Mammary epithelial cell (primary cell): ENCODE measurements at regions not wholly inside any gene's neighbourhood (a gene's known extent, or its start where the extent isn't known, plus 50 kb on each side); places are given as distances from the start of the nearest gene placed in this dataset.

Experiments used
- CTCF ChIP-seq, 2 donors: IDR thresholded peaks in 1 of 2; conservative IDR thresholded peaks in 1 of 2; 2 replicates each; pipeline ENCODE4 v1.5.1; 2011 to 2012; ENCODE audit warnings: inconsistent platforms in 2 of 2, low read length in 2 of 2, mild to moderate bottlenecking in 2 of 2, control low read depth in 1 of 2, low read depth in 1 of 2; ENCODE audit not compliant: insufficient read depth in 1 of 2; ENCODE audit errors: extremely low read depth in 1 of 2
- EZH2 ChIP-seq: IDR thresholded peaks from 2 replicates; pipeline ENCODE4 v1.6.1; 2012; ENCODE audit warnings: low read length, inconsistent platforms, borderline replicate concordance

GRCh38 chr12:100733817-100734593 lies 60.6 kb upstream of the ANO4 start:
- TF ChIP-seq CTCF (conservative IDR thresholded peaks at IDR 0.05 in 1 of 2, IDR thresholded peaks at IDR 0.05 in 1 of 2; ENCODE audit: extremely low read depth in 1 of 2, insufficient read depth in 1 of 2, low read depth in 1 of 2, low read length in 2 of 2) (peak; percentile 58 to 73), EZH2 (no peak)
